HG03378 (cell line): ENCODE measurements at regions not wholly inside any gene's neighbourhood (a gene's known extent, or its start where the extent isn't known, plus 50 kb on each side); places are given as distances from the start of the nearest gene placed in this dataset.
"Not testable (repeated sequence)": the region's sequence is repeated elsewhere in the genome, so short reads cannot be mapped to it uniquely, and the experiment has no call there.

Experiments
- ATAC-seq: cut with Tn5 transposase; IDR thresholded peaks from one replicate; pipeline ENCODE4 v1.9.1; 2021; ENCODE audit warnings: mild to moderate bottlenecking, moderate library complexity; ENCODE audit not compliant: unreplicated experiment

GRCh38 chr6:112574190-112574589 is 227.1 kb downstream of the RFPL4B start:
- ATAC-seq = no peak

- no peak for ATAC-seq
These were observed 228.2 kb downstream of the RFPL4B start for GRCh38 chr6:112575309-112575834.

GRCh38 chr6:112576423-112576822 is 229.3 kb downstream of the RFPL4B start:
- ATAC-seq = no peak

GRCh38 chr6:112579601-112580000 is 232.5 kb downstream of the RFPL4B start:
- no peak for ATAC-seq

- ATAC-seq = no peak
These were observed 233.9 kb downstream of the RFPL4B start for GRCh38 chr6:112581015-112581414.

GRCh38 chr6:112590326-112590725 is 243.2 kb downstream of the RFPL4B start:
- no peak for ATAC-seq

GRCh38 chr6:112591329-112591728 is 244.2 kb downstream of the RFPL4B start:
- no peak for ATAC-seq

- ATAC-seq = no peak
These were observed 245.0 kb downstream of the RFPL4B start for GRCh38 chr6:112592159-112592558.

GRCh38 chr6:112594886-112595594 is 247.9 kb downstream of the RFPL4B start:
- ATAC-seq = no peak

- no peak for ATAC-seq
These were observed 248.7 kb downstream of the RFPL4B start for GRCh38 chr6:112595841-112596240.

- no peak for ATAC-seq
These were observed 250.0 kb downstream of the RFPL4B start for GRCh38 chr6:112597176-112597575.

GRCh38 chr6:112600168-112600567 is 253.0 kb downstream of the RFPL4B start:
- ATAC-seq = no peak

GRCh38 chr6:112603726-112604125 is 256.6 kb downstream of the RFPL4B start:
- no peak for ATAC-seq

- ATAC-seq = no peak
These were observed 259.7 kb downstream of the RFPL4B start for GRCh38 chr6:112606656-112607435.

- ATAC-seq = not testable (repeated sequence)
These were observed 261.8 kb downstream of the RFPL4B start for GRCh38 chr6:112608925-112609324.

- no peak for ATAC-seq
These were observed 266.3 kb downstream of the RFPL4B start for GRCh38 chr6:112613410-112613809.

- ATAC-seq = no peak
These were observed 271.7 kb downstream of the RFPL4B start for GRCh38 chr6:112618849-112619248.

GRCh38 chr6:112620812-112621569 is 273.9 kb downstream of the RFPL4B start:
- peak; percentile 77 for ATAC-seq

GRCh38 chr6:112622036-112622435 is 274.9 kb downstream of the RFPL4B start:
- no peak for ATAC-seq

- peak; percentile 78 for ATAC-seq
These were observed 279.4 kb downstream of the RFPL4B start for GRCh38 chr6:112626468-112627082.

- no peak for ATAC-seq
These were observed 287.2 kb downstream of the RFPL4B start for GRCh38 chr6:112634376-112634775.
